Spleen (tissue), 11 donors: ENCODE measurements at regions not wholly inside any gene's neighbourhood (a gene's known extent, or its start where the extent isn't known, plus 50 kb on each side); places are given as distances from the start of the nearest gene placed in this dataset.

Experiments used
- DNase-seq: peaks from one replicate; pipeline ENCODE4 v3.0.0-alpha.2; 2020
- H3K27ac ChIP-seq, 8 donors: fragments of 200-600 bp; sonication (generic) in 7 of 8; 1 replicate in 4 of 8; 2 replicates in 4 of 8; pipeline versions ENCODE4 v1.5.0 to v1.8.0; 2016 to 2021; ENCODE audit warnings: inconsistent platforms in 4 of 8, mild to moderate bottlenecking in 4 of 8, moderate library complexity in 1 of 8
- H3K27me3 ChIP-seq, 7 donors: fragments of 200-600 bp; sonication (generic) in 6 of 7; replicated peaks in 1 of 7; 1 replicate in 4 of 7; 2 replicates in 3 of 7; pipeline versions ENCODE4 v1.5.0 to v1.8.0; 2016 to 2021; ENCODE audit warnings: inconsistent platforms in 3 of 7, mild to moderate bottlenecking in 1 of 7
- H3K36me3 ChIP-seq, 6 donors: fragments of 200-600 bp; sonication (generic) in 5 of 6; 1 replicate in 4 of 6; 2 replicates in 2 of 6; pipeline versions ENCODE4 v1.5.0 to v1.8.0; 2016 to 2021; ENCODE audit warnings: inconsistent platforms in 2 of 6
- H3K4me1 ChIP-seq, 6 donors: fragments of 200-600 bp; sonication (generic) in 5 of 6; 1 replicate in 3 of 6; 2 replicates in 3 of 6; pipeline versions ENCODE4 v1.5.0 to v1.8.0; 2016 to 2021; ENCODE audit warnings: inconsistent platforms in 3 of 6
- H3K4me3 ChIP-seq, 8 donors: fragments of 200-600 bp; sonication (generic) in 7 of 8; 1 replicate in 4 of 8; 2 replicates in 4 of 8; pipeline versions ENCODE4 v1.5.0 to v1.8.0; 2016 to 2021; ENCODE audit warnings: inconsistent platforms in 4 of 8, mild to moderate bottlenecking in 4 of 8, moderate library complexity in 2 of 8
- H3K9me3 ChIP-seq, 8 donors: fragments of 200-600 bp; sonication (generic) in 7 of 8; 1 replicate in 4 of 8; 2 replicates in 4 of 8; pipeline versions ENCODE4 v1.5.0 to v1.8.0; 2016 to 2021; ENCODE audit warnings: inconsistent platforms in 4 of 8
- POLR2A ChIP-seq, 3 donors: fragments of 450-650 bp; IDR thresholded peaks; one replicate each; pipeline ENCODE4 v1.5.1; 2017; ENCODE audit warnings: antibody characterized with exemption in 3 of 3, mild to moderate bottlenecking in 1 of 3
- POLR2AphosphoS5 ChIP-seq, 3 donors: sonication (generic); formaldehyde crosslinking; IDR thresholded peaks; one replicate each; pipeline ENCODE4 v1.5.1; 2017; ENCODE audit warnings: antibody characterized with exemption in 3 of 3
- WGBS, 5 donors: extraction: QIAGEN DNeasy Blood & Tissue Kit in 3 of 5; methylation state at CpG; one replicate each; pipeline versions ENCODE4 v1.1.5 to v1.1.7; 2013 to 2018; 5-methylcytosine and 5-hydroxymethylcytosine counted together
- intact Hi-C: fragments of 100-400 bp; cut with DNase I; formaldehyde crosslinking; loops from one replicate; pipeline ENCODE4 v1.15.0; 2023; ENCODE audit warnings: low total_unique reads
- TF ChIP-seq, protein P1 (sequence below), 11 experiments: fragments of 200-600 bp in 7 of 11; fragments of 450-650 bp in 4 of 11; sonication (generic) in 4 of 11; IDR thresholded peaks in 8 of 11; conservative IDR thresholded peaks in 3 of 11; 1 replicate in 7 of 11; 2 replicates in 4 of 11; pipeline versions ENCODE4 v1.4.0 to v1.8.0; 2016 to 2021; ENCODE audit warnings: antibody characterized with exemption in 11 of 11, inconsistent platforms in 4 of 11, mild to moderate bottlenecking in 1 of 11
- donor health status: healthy with polysubstance abuse.
- donor health status: DM: no; HTN: no; CAD: no; lungs with moderate emphysema.
- donor health status: DM: no; HTN: no; CAD: no.
- donor health status: Bipolar disorder and iron deficiency.
- donor health status: healthy.
- donor health status: DM: no; HTN: no; CAD: no.
- donor health status: DM: yes; HTN: yes; CAD: no.

DNA sequence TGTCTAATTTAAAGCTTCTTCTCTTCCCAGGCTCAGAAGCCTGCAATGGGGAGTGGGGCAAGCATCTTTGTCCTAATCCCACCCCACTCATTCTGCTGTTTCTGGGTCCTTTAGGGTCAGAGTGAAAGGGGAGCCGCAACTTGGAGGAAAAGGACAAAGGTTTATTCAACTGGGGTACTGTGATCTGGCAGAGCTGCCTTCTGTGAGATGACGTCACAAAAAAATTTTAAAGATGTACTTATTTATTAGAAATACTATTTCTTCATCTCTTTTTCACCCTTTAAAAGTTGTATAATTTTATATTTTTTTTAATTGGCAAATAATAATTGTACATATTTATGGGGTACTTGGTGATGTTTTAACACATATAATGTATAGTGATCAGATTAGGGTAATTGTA is 302.6 kb downstream of the TDRD3 start:
- WGBS, 5 donors: 72 to 87% (median 86%) methylated on average over 2 of the region's 2 CpGs
- no peaks in the 10 kb centered on the region for H3K36me3 ChIP-seq
- no peak for TF ChIP-seq POLR2A (IDR thresholded peaks at IDR 0.05)
- no peak for TF ChIP-seq POLR2AphosphoS5 (IDR thresholded peaks at IDR 0.05)
- TF ChIP-seq, protein P1, sequence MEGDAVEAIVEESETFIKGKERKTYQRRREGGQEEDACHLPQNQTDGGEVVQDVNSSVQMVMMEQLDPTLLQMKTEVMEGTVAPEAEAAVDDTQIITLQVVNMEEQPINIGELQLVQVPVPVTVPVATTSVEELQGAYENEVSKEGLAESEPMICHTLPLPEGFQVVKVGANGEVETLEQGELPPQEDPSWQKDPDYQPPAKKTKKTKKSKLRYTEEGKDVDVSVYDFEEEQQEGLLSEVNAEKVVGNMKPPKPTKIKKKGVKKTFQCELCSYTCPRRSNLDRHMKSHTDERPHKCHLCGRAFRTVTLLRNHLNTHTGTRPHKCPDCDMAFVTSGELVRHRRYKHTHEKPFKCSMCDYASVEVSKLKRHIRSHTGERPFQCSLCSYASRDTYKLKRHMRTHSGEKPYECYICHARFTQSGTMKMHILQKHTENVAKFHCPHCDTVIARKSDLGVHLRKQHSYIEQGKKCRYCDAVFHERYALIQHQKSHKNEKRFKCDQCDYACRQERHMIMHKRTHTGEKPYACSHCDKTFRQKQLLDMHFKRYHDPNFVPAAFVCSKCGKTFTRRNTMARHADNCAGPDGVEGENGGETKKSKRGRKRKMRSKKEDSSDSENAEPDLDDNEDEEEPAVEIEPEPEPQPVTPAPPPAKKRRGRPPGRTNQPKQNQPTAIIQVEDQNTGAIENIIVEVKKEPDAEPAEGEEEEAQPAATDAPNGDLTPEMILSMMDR (IDR thresholded peaks at IDR 0.05 in 8 of 11, conservative IDR thresholded peaks at IDR 0.05 in 3 of 11): no peak
- no peak overlapping the region for H3K27ac ChIP-seq
- H3K4me3 ChIP-seq: no peak overlapping the region
- H3K27me3 ChIP-seq: no peaks in the 10 kb centered on the region
- no peaks in the 10 kb centered on the region for H3K9me3 ChIP-seq
- DNase-seq: no peak
- intact Hi-C loops: no loop called here
- H3K4me1 ChIP-seq: no peaks in the 10 kb centered on the region

DNA sequence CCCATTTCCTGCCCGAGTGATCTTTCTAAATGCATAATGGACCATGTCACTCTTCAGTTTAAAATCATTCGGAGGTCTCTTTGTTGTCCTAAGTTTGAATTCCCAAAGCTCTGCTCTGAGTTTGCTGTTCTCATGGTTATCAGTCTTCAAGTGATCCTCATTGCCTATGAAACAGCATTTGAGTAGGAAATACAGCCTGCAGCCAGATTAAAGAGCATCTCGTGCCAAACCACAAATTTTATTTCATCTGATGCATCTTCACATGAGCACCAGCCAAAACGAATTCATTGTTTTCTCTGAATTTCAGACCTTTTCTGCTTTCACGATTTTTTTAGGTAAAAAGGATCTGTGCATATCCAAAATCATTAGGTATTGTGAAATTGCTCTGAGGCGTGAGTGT is 299.6 kb downstream of the TDRD3 start:
- Histone ChIP-seq H3K27me3 (no peaks in the 10 kb centered on the region), H3K36me3 (no peaks in the 10 kb centered on the region), H3K4me3 (no peak overlapping the region), H3K27ac (no peak overlapping the region), H3K9me3 (no peaks in the 10 kb centered on the region), H3K4me1 (no peaks in the 10 kb centered on the region)
- TF ChIP-seq POLR2A (IDR thresholded peaks at IDR 0.05) (no peak), POLR2AphosphoS5 (IDR thresholded peaks at IDR 0.05) (no peak)
- TF ChIP-seq, protein P1 (IDR thresholded peaks at IDR 0.05 in 8 of 11, conservative IDR thresholded peaks at IDR 0.05 in 3 of 11): no peak
- no peak for DNase-seq
- WGBS, 5 donors: 45 to 52% (median 46%) methylated on average over 6 of the region's 6 CpGs
- intact Hi-C loops: no loop called here

DNA sequence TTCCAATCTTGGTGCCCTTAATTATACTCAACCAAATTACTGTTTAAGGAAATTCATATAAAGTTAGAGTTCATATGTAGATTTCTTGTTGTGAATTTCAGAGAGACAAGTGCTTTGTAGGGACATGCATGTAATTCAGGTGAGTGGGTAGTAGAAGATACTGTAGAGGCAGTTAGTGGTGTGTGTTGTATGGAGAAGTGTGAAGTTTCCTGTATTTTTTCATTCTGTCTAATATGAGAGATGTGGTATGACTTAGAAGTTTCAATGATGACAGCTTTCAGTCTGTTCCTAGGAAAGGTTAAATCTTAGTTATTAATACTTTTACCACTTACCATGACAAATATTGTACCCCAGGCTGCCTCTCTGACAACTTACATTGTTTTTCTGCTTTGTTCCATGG is 294.2 kb downstream of the TDRD3 start:
- intact Hi-C loops: no loop called here
- H3K27me3 ChIP-seq: no peaks in the 10 kb centered on the region

DNA sequence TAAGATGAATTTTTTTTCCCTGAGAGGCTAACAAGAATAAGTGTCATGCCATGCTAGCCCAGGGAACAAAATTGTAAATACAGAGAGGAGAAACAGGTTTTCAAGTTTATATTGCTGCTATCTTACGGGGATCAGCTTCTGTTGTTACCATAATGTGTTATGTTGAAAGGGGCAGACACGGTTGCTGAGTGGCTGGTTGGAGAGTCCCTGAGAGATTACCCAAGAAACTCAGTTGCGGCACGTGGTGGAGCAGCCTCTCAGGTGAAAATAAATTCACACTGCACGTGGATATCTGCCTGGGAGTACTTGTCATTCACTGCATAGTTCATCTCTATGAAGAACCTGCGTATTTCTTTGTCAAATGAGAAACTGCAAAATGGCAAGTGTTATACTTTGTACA is 293.6 kb downstream of the TDRD3 start:
- peaks cover 0 to 9% (median 0%) of the 10 kb centered on the region in 8 donors for H3K9me3 ChIP-seq
- TF ChIP-seq, protein P1 (IDR thresholded peaks at IDR 0.05 in 8 of 11, conservative IDR thresholded peaks at IDR 0.05 in 3 of 11): no peak
- TF ChIP-seq POLR2A (IDR thresholded peaks at IDR 0.05) (no peak), POLR2AphosphoS5 (IDR thresholded peaks at IDR 0.05) (no peak)
- DNase-seq: no peak
- no peaks in the 10 kb centered on the region for H3K4me1 ChIP-seq
- no peak overlapping the region for H3K4me3 ChIP-seq
- intact Hi-C loops: no loop called here
- no peaks in the 10 kb centered on the region for H3K36me3 ChIP-seq
- H3K27me3 ChIP-seq: no peaks in the 10 kb centered on the region
- WGBS, 5 donors: 76 to 84% (median 78%) methylated on average over 6 of the region's 6 CpGs
- no peak overlapping the region for H3K27ac ChIP-seq

More for the DNA sequence above, 294.2 kb downstream of the TDRD3 start:
- peaks cover 0 to 9% (median 0%) of the 10 kb centered on the region in 8 donors for H3K9me3 ChIP-seq
- TF ChIP-seq, protein P1 (IDR thresholded peaks at IDR 0.05 in 8 of 11, conservative IDR thresholded peaks at IDR 0.05 in 3 of 11): no peak
- no peak for TF ChIP-seq POLR2AphosphoS5 (IDR thresholded peaks at IDR 0.05)
- no peak for TF ChIP-seq POLR2A (IDR thresholded peaks at IDR 0.05)
- DNase-seq: no peak
- no peaks in the 10 kb centered on the region for H3K4me1 ChIP-seq
- no peak overlapping the region for H3K4me3 ChIP-seq
- H3K36me3 ChIP-seq: no peaks in the 10 kb centered on the region
- H3K27ac ChIP-seq: no peak overlapping the region
